Endothelial cell of umbilical vein (primary cell): ENCODE measurements at regions not wholly inside any gene's neighbourhood (a gene's known extent, or its start where the extent isn't known, plus 50 kb on each side); places are given as distances from the start of the nearest gene placed in this dataset.

ENCODE experiments used
- POLR2A ChIP-seq: IDR thresholded peaks from 2 replicates; pipeline ENCODE4 v1.6.1; 2012; ENCODE audit warnings: low read depth, mild to moderate bottlenecking, control low read depth, low read length
- POLR2AphosphoS5 ChIP-seq: IDR thresholded peaks from 2 replicates; pipeline ENCODE4 v1.6.1; 2012; ENCODE audit warnings: low read depth, mild to moderate bottlenecking, control low read depth, low read length, moderate library complexity; ENCODE audit not compliant: insufficient read depth

DNA sequence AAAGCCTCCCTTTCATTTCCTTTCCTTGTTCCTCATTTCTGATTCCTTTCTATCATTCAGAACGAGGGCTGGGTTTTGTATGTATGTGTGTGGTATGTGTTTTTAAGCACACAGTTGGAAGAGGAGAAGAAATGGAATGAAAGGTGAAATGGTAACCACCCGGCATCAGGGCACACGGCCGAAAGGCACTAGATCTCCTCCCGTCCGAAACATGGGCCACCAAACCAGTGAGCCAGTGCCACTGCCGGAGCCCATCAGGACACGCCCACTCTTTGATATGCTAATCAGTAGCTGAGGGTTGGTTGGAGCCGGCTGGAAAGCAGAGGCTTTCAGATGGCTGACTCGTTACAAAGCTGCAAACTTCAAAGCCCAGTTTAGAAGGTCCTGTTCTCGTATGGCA is 228.6 kb upstream of the JARID2 start:
- TF ChIP-seq POLR2A = no peak
- TF ChIP-seq POLR2AphosphoS5 = no peak
